Activated naive CD8-positive, alpha-beta T cell treated with anti-CD3 and anti-CD28 coated beads, Interleukin-2, amount 10 ng/mL, durations not matched to agents 7 days and 5 days (primary cell): ENCODE measurements at regions not wholly inside any gene's neighbourhood (a gene's known extent, or its start where the extent isn't known, plus 50 kb on each side); places are given as distances from the start of the nearest gene placed in this dataset.
A peak's percentile ranks its signal among the peaks of the same experiment; 100 is the strongest.
"Not testable (repeated sequence)": the region's sequence is repeated elsewhere in the genome, so short reads cannot be mapped to it uniquely, and the experiment has no call there.

Experiments
- ATAC-seq: fragments of 150-1000 bp; cut with Tn5 transposase; one replicate; pipeline ENCODE4 v1.10.0; 2021; ENCODE audit warnings: low read depth, moderate library complexity
- POLR2A ChIA-PET: fragments of 350-600 bp; sonication (Branson Sonifier 250); formaldehyde crosslinking; loops from one replicate; lab custom pipeline; 2021; ENCODE audit warnings: antibody characterized with exemption; lab: Charles Lee
- DNase-seq: peaks from one replicate; pipeline ENCODE4 v3.0.0; 2021
- H3K27ac Mint-ChIP-seq: one replicate; pipeline ENCODE4 v1.8.0; 2022; ENCODE audit warnings: mild to moderate bottlenecking, mixed read lengths
- H3K27me3 Mint-ChIP-seq: one replicate; pipeline ENCODE4 v1.8.0; 2022; ENCODE audit warnings: mild to moderate bottlenecking, moderate library complexity, mixed read lengths
- H3K36me3 Mint-ChIP-seq: one replicate; pipeline ENCODE4 v1.8.0; 2021; ENCODE audit warnings: mild to moderate bottlenecking, mixed read lengths
- H3K4me1 Mint-ChIP-seq: one replicate; pipeline ENCODE4 v1.8.0; 2021; ENCODE audit warnings: mixed read lengths
- H3K4me3 Mint-ChIP-seq: one replicate; pipeline ENCODE4 v1.8.0; 2022; ENCODE audit warnings: mild to moderate bottlenecking, moderate library complexity, mixed read lengths
- H3K9me3 Mint-ChIP-seq: one replicate; pipeline ENCODE4 v1.8.0; 2021; ENCODE audit warnings: mixed read lengths

GRCh38 chr10:5576780-5577624 is 52.2 kb downstream of the CALML3 start:
- no peaks in the 10 kb centered on the region for H3K4me1 Mint-ChIP-seq
- H3K36me3 Mint-ChIP-seq = no peaks in the 10 kb centered on the region
- H3K9me3 Mint-ChIP-seq = peaks cover 2% of the 10 kb centered on the region
- no peak overlapping the region for H3K4me3 Mint-ChIP-seq
- ATAC-seq (no peak), DNase-seq (peak; percentile 8)
- POLR2A ChIA-PET = no interaction called here
- peaks cover 4% of the 10 kb centered on the region for H3K27me3 Mint-ChIP-seq
- H3K27ac Mint-ChIP-seq = no peak overlapping the region

GRCh38 chr10:5580038-5580428 is 55.3 kb downstream of the CALML3 start:
- H3K27ac Mint-ChIP-seq, H3K9me3 Mint-ChIP-seq, DNase-seq, H3K36me3 Mint-ChIP-seq, H3K4me3 Mint-ChIP-seq, H3K4me1 Mint-ChIP-seq, ATAC-seq, H3K27me3 Mint-ChIP-seq: not testable (repeated sequence)
- POLR2A ChIA-PET = interaction anchor here (0.7 kb wide), 1 partner anchor 13 kb away, joined by 4 read pairs; no protein-coding TSS in a partner anchor

GRCh38 chr10:5581670-5582566 is 57.2 kb downstream of the CALML3 start:
- Mint-ChIP-seq H3K27ac (no peak overlapping the region), H3K36me3 (no peaks in the 10 kb centered on the region), H3K4me1 (no peaks in the 10 kb centered on the region), H3K4me3 (no peak overlapping the region), H3K9me3 (peaks cover 2% of the 10 kb centered on the region), H3K27me3 (peaks cover 2% of the 10 kb centered on the region)
- POLR2A ChIA-PET = no interaction called here
- no peak for DNase-seq
- ATAC-seq = no peak

GRCh38 chr10:5582736-5583135 is 58.0 kb downstream of the CALML3 start:
- Mint-ChIP-seq H3K9me3 (no peaks in the 10 kb centered on the region), H3K4me3 (no peak overlapping the region), H3K36me3 (no peaks in the 10 kb centered on the region), H3K27me3 (peaks cover 2% of the 10 kb centered on the region), H3K4me1 (no peaks in the 10 kb centered on the region), H3K27ac (no peak overlapping the region)
- POLR2A ChIA-PET = no interaction called here
- no peak for ATAC-seq
- DNase-seq = no peak

- H3K27ac Mint-ChIP-seq = no peak overlapping the region
- peaks cover 2% of the 10 kb centered on the region for H3K27me3 Mint-ChIP-seq
- POLR2A ChIA-PET = no interaction called here
- H3K9me3 Mint-ChIP-seq = no peaks in the 10 kb centered on the region
- H3K36me3 Mint-ChIP-seq = no peaks in the 10 kb centered on the region
- H3K4me1 Mint-ChIP-seq = no peaks in the 10 kb centered on the region
- no peak overlapping the region for H3K4me3 Mint-ChIP-seq
- ATAC-seq = no peak
- DNase-seq = no peak
Measured at GRCh38 chr10:5583525-5584175, 58.9 kb downstream of the CALML3 start.

- Mint-ChIP-seq H3K4me1 (no peaks in the 10 kb centered on the region), H3K27ac (no peak overlapping the region), H3K9me3 (no peaks in the 10 kb centered on the region), H3K27me3 (peaks cover 2% of the 10 kb centered on the region), H3K36me3 (no peaks in the 10 kb centered on the region), H3K4me3 (no peak overlapping the region)
- ATAC-seq = no peak
- POLR2A ChIA-PET = interaction anchor here (1.0 kb wide), 1 partner anchor 22 kb away, joined by 3 read pairs; no protein-coding TSS in a partner anchor
- no peak for DNase-seq
Measured at GRCh38 chr10:5584895-5585516, 60.2 kb downstream of the CALML3 start.

GRCh38 chr10:5585517-5586206 is 60.9 kb downstream of the CALML3 start:
- Mint-ChIP-seq H3K27ac (no peak overlapping the region), H3K4me3 (no peak overlapping the region), H3K36me3 (no peaks in the 10 kb centered on the region), H3K4me1 (no peaks in the 10 kb centered on the region), H3K27me3 (peaks cover 2% of the 10 kb centered on the region), H3K9me3 (no peaks in the 10 kb centered on the region)
- POLR2A ChIA-PET = interaction anchor here (1.0 kb wide), 1 partner anchor 21 kb away, joined by 3 read pairs; no protein-coding TSS in a partner anchor
- ATAC-seq = no peak
- no peak for DNase-seq

- Mint-ChIP-seq H3K9me3 (no peaks in the 10 kb centered on the region), H3K27me3 (peaks cover 1% of the 10 kb centered on the region), H3K4me3 (no peak overlapping the region), H3K36me3 (no peaks in the 10 kb centered on the region), H3K4me1 (no peaks in the 10 kb centered on the region), H3K27ac (no peak overlapping the region)
- POLR2A ChIA-PET = no interaction called here
- ATAC-seq = no peak
- no peak for DNase-seq
Measured at GRCh38 chr10:5587151-5588079, 62.7 kb downstream of the CALML3 start.

GRCh38 chr10:5588080-5588453 is 63.3 kb downstream of the CALML3 start:
- Mint-ChIP-seq H3K4me3 (no peak overlapping the region), H3K4me1 (no peaks in the 10 kb centered on the region), H3K27me3 (peaks cover 4% of the 10 kb centered on the region), H3K27ac (no peak overlapping the region), H3K36me3 (no peaks in the 10 kb centered on the region), H3K9me3 (no peaks in the 10 kb centered on the region)
- ATAC-seq (no peak), DNase-seq (no peak)
- POLR2A ChIA-PET = no interaction called here

GRCh38 chr10:5588603-5589002 is 63.8 kb downstream of the CALML3 start:
- no peaks in the 10 kb centered on the region for H3K9me3 Mint-ChIP-seq
- DNase-seq (no peak), ATAC-seq (no peak)
- peaks cover 9% of the 10 kb centered on the region for H3K27me3 Mint-ChIP-seq
- POLR2A ChIA-PET = no interaction called here
- H3K36me3 Mint-ChIP-seq = no peaks in the 10 kb centered on the region
- no peaks in the 10 kb centered on the region for H3K4me1 Mint-ChIP-seq
- H3K27ac Mint-ChIP-seq = no peak overlapping the region
- no peak overlapping the region for H3K4me3 Mint-ChIP-seq
